GM20000 (cell line): ENCODE measurements at regions not wholly inside any gene's neighbourhood (a gene's known extent, or its start where the extent isn't known, plus 50 kb on each side); places are given as distances from the start of the nearest gene placed in this dataset.

ENCODE experiments used
- DNase-seq: peaks from one replicate; pipeline ENCODE4 v3.0.0; 2012; ENCODE audit warnings: low spot score
- TF ChIP-seq, protein P1 (sequence below): IDR thresholded peaks from 2 replicates; pipeline ENCODE4 v1.5.1; 2012; ENCODE audit warnings: mild to moderate bottlenecking, control low read depth; ENCODE audit errors: extremely low read depth, missing control alignments

GRCh38 chr2:239905884-239906654 lies 119.1 kb downstream of the NDUFA10 start:
- no peak for DNase-seq
- TF ChIP-seq, protein P1, sequence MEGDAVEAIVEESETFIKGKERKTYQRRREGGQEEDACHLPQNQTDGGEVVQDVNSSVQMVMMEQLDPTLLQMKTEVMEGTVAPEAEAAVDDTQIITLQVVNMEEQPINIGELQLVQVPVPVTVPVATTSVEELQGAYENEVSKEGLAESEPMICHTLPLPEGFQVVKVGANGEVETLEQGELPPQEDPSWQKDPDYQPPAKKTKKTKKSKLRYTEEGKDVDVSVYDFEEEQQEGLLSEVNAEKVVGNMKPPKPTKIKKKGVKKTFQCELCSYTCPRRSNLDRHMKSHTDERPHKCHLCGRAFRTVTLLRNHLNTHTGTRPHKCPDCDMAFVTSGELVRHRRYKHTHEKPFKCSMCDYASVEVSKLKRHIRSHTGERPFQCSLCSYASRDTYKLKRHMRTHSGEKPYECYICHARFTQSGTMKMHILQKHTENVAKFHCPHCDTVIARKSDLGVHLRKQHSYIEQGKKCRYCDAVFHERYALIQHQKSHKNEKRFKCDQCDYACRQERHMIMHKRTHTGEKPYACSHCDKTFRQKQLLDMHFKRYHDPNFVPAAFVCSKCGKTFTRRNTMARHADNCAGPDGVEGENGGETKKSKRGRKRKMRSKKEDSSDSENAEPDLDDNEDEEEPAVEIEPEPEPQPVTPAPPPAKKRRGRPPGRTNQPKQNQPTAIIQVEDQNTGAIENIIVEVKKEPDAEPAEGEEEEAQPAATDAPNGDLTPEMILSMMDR = no peak

DNA sequence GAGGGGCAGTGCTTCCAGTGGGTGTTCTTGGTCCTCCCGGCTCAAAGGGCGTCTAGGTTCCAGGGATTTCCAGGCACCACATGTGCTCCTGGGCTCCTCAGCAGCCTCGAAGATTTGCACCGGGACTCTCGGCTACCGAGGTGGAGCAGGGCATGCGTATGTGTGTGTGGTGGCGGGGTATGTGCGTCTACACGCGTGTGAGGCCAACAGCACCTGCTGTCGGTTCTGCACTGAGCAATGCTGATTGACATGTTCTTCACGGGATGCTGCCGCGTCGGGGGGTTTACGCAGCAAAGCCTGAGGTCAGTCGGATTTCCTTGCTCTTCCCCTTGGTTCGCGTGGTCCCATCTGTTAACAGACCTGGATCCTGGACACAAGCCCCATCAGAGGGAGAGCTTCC lies 119.8 kb downstream of the NDUFA10 start:
- DNase-seq = no peak
- TF ChIP-seq, protein P1 = no peak

- DNase-seq = no peak
- TF ChIP-seq, protein P1 = no peak
These were observed 120.6 kb downstream of the NDUFA10 start for GRCh38 chr2:239904496-239904895.

DNA sequence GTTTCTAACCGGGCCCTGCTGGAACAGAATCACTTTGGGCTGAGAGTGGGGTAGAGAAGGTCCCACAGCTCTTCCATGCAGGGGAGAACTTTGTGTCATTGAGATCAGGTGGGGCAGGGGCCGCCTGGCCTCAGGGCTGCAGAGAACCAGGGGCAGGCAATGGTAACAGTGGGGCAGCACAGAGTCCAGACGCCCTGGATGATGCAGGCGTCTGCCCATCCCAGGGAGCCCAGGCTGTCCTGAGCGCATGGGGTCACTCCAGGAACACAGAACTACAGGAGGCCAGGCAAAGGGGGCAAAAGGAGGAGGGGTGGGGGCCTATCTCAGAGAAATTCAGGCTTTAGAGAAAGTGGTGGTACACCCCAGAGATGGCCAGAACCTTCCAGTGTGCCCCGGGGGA lies 121.3 kb downstream of the NDUFA10 start:
- TF ChIP-seq, protein P1 = no peak
- DNase-seq = no peak

GRCh38 chr2:239903210-239903609 lies 121.9 kb downstream of the NDUFA10 start:
- TF ChIP-seq, protein P1 = no peak
- DNase-seq = no peak

- TF ChIP-seq, protein P1 = no peak
- DNase-seq = no peak
These were observed 122.4 kb downstream of the NDUFA10 start for GRCh38 chr2:239902749-239903201.

GRCh38 chr2:239898292-239898925 lies 126.7 kb downstream of the NDUFA10 start:
- TF ChIP-seq, protein P1 = no peak

More at GRCh38 chr2:239898292-239898925, 126.7 kb downstream of the NDUFA10 start:
- DNase-seq = no peak
